Testis (tissue), 2 donors: ENCODE measurements at regions not wholly inside any gene's neighbourhood (a gene's known extent, or its start where the extent isn't known, plus 50 kb on each side); places are given as distances from the start of the nearest gene placed in this dataset.
"Not testable (repeated sequence)": the region's sequence is repeated elsewhere in the genome, so short reads cannot be mapped to it uniquely, and the experiment has no call there.

Experiments
- DNase-seq: peaks from one replicate; pipeline ENCODE4 v3.0.0-alpha.2; 2019
- H3K27ac ChIP-seq, 2 donors: fragments of 200-600 bp; sonication (generic); one replicate each; pipeline ENCODE4 v1.5.1; 2019
- H3K27me3 ChIP-seq: fragments of 200-600 bp; sonication (generic); one replicate; pipeline ENCODE4 v1.5.1; 2019
- H3K36me3 ChIP-seq: fragments of 200-600 bp; sonication (generic); one replicate; pipeline ENCODE4 v1.5.1; 2017; ENCODE audit warnings: low read depth; ENCODE audit errors: missing control alignments
- H3K4me1 ChIP-seq: fragments of 200-600 bp; sonication (generic); one replicate; pipeline ENCODE4 v1.5.1; 2019
- H3K4me3 ChIP-seq, 2 donors: fragments of 200-600 bp; sonication (generic); one replicate each; pipeline ENCODE4 v1.5.1; 2017 to 2019
- H3K9me3 ChIP-seq: fragments of 200-600 bp; sonication (generic); one replicate; pipeline ENCODE4 v1.5.1; 2017
- POLR2A ChIP-seq: fragments of 450-650 bp; IDR thresholded peaks from one replicate; pipeline ENCODE4 v1.6.1; 2017; ENCODE audit warnings: antibody characterized with exemption, mild to moderate bottlenecking, moderate library complexity
- WGBS, 2 donors: methylation state at CpG; one replicate each; pipeline ENCODE4 v1.1.5; 2018; 5-methylcytosine and 5-hydroxymethylcytosine counted together
- intact Hi-C: fragments of 100-400 bp; cut with DNase I; formaldehyde crosslinking; loops from one replicate; pipeline ENCODE4 v1.15.1; 2023; ENCODE audit warnings: low total_unique reads
- TF ChIP-seq, protein P1 (sequence below), 3 experiments: fragments of 450-650 bp in 2 of 3; fragments of 200-600 bp in 1 of 3; sonication (generic) in 1 of 3; IDR thresholded peaks; one replicate each; pipeline ENCODE4 v1.5.1; 2016 to 2019; ENCODE audit warnings: antibody characterized with exemption in 3 of 3, mild to moderate bottlenecking in 2 of 3, moderate library complexity in 1 of 3

DNA sequence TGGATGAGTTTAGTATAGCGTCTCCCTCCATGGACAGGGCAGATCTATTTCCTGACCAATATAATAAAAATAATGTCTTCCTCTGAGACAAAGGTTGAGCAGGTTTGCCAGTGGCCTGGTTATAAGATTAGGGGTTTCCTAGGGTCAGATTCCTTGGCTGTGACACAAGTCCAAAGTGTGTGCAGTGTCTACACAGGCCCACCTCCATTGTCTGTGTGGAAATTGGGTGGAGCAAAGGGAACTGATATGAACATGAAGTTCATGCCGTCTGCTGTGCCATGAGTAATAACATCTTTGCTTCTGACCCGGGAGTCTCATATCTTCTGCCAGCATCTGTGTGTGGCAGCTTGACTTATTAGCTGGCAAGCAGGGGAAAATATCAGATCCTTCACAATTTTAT lies 187.7 kb upstream of the BOD1L1 start:
- intact Hi-C loops = no loop called here

DNA sequence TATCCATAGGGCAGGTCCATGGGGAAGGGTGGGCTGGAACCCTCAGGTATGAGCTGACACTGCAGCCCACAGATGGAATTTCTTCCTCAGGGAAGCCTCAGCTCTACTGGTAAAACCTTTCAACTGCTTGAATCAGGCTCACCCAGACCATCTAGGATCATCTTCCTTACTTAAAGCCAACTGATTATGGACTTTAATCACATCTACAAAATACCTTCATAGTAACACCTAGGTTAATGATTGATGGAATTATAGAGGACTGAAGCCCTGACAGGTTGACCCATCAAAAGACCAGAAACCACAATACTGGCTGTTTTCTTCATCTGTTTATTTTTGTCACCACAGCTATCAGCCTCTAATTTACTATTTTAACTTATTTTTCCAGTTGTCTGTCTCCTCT lies 188.9 kb upstream of the BOD1L1 start:
- Histone ChIP-seq H3K27ac (no peak overlapping the region), H3K4me3 (no peak overlapping the region), H3K4me1 (no peaks in the 10 kb centered on the region), H3K27me3 (no peaks in the 10 kb centered on the region), H3K36me3 (no peaks in the 10 kb centered on the region), H3K9me3 (no peaks in the 10 kb centered on the region)
- TF ChIP-seq, protein P1, sequence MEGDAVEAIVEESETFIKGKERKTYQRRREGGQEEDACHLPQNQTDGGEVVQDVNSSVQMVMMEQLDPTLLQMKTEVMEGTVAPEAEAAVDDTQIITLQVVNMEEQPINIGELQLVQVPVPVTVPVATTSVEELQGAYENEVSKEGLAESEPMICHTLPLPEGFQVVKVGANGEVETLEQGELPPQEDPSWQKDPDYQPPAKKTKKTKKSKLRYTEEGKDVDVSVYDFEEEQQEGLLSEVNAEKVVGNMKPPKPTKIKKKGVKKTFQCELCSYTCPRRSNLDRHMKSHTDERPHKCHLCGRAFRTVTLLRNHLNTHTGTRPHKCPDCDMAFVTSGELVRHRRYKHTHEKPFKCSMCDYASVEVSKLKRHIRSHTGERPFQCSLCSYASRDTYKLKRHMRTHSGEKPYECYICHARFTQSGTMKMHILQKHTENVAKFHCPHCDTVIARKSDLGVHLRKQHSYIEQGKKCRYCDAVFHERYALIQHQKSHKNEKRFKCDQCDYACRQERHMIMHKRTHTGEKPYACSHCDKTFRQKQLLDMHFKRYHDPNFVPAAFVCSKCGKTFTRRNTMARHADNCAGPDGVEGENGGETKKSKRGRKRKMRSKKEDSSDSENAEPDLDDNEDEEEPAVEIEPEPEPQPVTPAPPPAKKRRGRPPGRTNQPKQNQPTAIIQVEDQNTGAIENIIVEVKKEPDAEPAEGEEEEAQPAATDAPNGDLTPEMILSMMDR (IDR thresholded peaks at IDR 0.05) = no peak
- no peak for TF ChIP-seq POLR2A
- intact Hi-C loops = no loop called here
- no peak for DNase-seq

More for the DNA sequence above, 187.7 kb upstream of the BOD1L1 start:
- no peak overlapping the region for H3K4me3 ChIP-seq
- no peaks in the 10 kb centered on the region for H3K9me3 ChIP-seq
- no peak for TF ChIP-seq POLR2A
- TF ChIP-seq, protein P1 (IDR thresholded peaks at IDR 0.05) = no peak
- no peaks in the 10 kb centered on the region for H3K27me3 ChIP-seq
- H3K27ac ChIP-seq = no peak overlapping the region
- no peaks in the 10 kb centered on the region for H3K36me3 ChIP-seq
- no peaks in the 10 kb centered on the region for H3K4me1 ChIP-seq
- 84 to 93% methylated on average over 3 of the region's 3 CpGs for WGBS, 2 donors
- DNase-seq = no peak

DNA sequence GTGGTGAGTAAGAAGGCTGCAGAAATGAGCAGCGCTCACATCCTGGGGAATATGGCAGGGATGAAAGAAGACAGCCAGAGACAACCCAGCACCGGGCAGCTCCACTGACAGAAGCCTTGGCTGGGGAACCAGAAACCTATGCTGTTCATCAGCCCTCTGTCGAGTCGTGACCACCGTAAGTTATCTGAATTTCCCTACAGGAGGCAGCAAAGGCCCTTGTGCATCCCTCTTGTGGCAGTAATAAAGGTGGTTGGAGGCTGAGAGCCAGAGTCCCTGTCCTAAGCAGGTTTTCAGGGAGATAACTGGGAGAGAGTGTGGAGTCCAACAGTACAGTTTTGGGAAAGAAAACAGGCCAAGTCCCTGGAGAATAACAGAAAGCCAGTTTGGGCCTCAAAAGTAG lies 194.0 kb upstream of the BOD1L1 start:
- no peak overlapping the region for H3K4me3 ChIP-seq
- TF ChIP-seq, protein P1 (IDR thresholded peaks at IDR 0.05) = no peak
- no peak for TF ChIP-seq POLR2A
- intact Hi-C loops = no loop called here
- no peak overlapping the region for H3K27ac ChIP-seq
- no peaks in the 10 kb centered on the region for H3K36me3 ChIP-seq
- H3K9me3 ChIP-seq = no peaks in the 10 kb centered on the region
- 64 to 68% methylated on average over 5 of the region's 5 CpGs for WGBS, 2 donors
- peaks cover 3% of the 10 kb centered on the region for H3K4me1 ChIP-seq
- no peaks in the 10 kb centered on the region for H3K27me3 ChIP-seq
- peak; percentile 23 for DNase-seq

DNA sequence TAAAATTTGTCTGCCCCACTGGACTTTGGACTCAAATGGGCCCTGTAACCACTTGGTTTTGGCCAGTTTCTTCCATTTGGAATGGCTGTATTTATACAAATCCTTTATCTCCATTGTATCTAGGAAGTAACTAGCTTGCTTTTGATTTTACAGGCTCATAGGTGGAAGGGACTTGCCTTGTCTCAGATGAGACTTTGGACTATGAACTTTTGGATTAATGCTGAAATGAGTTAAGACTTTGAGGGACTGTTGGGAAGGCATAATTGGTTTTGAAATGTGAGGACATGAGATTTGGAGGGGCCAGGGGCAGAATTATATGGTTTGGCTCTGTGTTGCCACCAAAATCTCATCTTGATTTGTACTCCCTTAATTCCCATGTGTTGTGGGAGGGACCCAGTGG lies 198.3 kb upstream of the BOD1L1 start:
- H3K27me3 ChIP-seq, H3K4me1 ChIP-seq, DNase-seq, H3K4me3 ChIP-seq, intact Hi-C loops, H3K27ac ChIP-seq, H3K36me3 ChIP-seq, H3K9me3 ChIP-seq: not testable (repeated sequence)

DNA sequence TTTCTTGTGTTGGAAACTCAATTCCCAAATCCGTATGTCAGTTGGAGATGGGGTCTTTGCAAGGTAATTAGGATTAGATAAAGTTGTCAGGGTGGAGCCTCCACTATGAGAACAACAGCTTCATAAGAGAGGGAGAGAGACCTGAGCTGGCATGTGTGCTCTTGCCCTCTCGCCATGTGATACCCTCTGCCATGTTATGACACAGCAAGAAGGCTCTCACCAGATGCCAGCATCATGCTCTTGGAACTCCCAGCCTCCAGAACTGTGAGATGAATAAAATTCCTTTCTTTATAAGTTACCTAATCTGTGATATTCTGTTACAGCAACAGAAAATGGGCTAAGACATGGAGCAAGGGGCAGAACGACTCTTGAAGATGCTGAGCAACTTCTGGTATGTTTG lies 201.9 kb upstream of the BOD1L1 start:
- no peak overlapping the region for H3K27ac ChIP-seq
- intact Hi-C loops = no loop called here
- no peaks in the 10 kb centered on the region for H3K4me1 ChIP-seq
- H3K9me3 ChIP-seq = no peaks in the 10 kb centered on the region
- DNase-seq = no peak
- 86% methylated on average over 3 of the region's 3 CpGs for whole genome bisulfite sequencing, 2 donors
- H3K4me3 ChIP-seq = no peak overlapping the region
- H3K27me3 ChIP-seq = no peaks in the 10 kb centered on the region
- no peaks in the 10 kb centered on the region for H3K36me3 ChIP-seq
- no peak for TF ChIP-seq POLR2A
- TF ChIP-seq, protein P1 (IDR thresholded peaks at IDR 0.05) = no peak
